Stromal cell of bone marrow (primary cell): ENCODE measurements at regions not wholly inside any gene's neighbourhood (a gene's known extent, or its start where the extent isn't known, plus 50 kb on each side); places are given as distances from the start of the nearest gene placed in this dataset.

Experiments used
- DNase-seq: peaks from one replicate; pipeline ENCODE4 v3.0.0-alpha.2; 2012; ENCODE audit warnings: low read depth

DNA sequence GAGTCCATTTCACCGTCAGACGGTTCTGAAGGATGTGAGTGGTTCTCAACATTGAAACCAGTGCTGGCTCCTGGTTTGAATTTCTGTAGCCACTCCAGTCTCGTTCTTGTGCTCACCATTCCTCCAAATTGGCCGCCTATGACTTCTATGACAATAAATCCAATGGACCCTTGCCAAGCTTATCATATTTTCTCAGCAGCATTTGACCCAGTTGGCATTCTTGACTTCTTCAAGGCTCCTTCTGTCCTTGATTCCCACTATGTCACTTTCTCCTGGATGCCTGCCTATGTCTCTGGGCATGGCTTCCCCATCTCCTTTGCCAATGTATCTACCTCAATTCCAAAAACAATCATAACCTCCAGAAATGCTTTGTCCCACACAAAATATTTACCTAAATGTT lies 756.0 kb upstream of the NRSN1 start:
- no peak for DNase-seq

DNA sequence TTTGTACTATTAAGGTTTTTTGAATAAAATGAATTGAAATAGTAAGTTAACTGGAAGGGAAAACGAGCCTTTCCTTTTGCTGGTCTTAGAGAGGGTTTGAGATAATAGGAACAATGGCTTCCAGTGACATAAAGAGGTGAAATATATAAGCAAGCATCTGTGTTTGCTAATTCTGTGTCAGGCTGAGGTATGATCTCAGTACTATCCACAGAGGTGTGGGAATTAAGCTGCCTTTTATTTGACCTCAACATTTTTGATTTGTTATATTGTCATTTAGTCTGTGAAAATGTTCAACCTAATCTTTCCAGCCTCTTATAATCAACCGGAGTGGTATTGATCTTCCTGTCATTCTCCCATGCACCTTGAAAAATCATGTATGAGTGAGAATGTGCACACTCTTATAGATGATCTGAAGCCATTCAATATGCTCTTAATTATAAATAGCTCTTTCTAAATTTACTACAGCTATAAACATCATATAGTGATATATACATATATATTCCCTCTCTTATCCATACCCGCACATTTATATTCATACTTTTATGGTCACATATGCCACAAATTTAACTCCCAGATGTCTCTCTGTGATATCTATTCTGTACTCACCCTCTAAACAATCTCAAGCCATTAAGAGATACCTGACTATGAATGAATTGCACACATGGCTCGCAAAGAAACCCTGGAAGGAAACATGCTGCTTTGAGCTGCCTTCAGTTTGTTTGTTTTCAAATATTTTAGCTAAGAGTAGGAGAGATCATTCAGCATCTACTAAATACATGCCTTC lies 754.7 kb upstream of the NRSN1 start:
- no peak for DNase-seq

DNA sequence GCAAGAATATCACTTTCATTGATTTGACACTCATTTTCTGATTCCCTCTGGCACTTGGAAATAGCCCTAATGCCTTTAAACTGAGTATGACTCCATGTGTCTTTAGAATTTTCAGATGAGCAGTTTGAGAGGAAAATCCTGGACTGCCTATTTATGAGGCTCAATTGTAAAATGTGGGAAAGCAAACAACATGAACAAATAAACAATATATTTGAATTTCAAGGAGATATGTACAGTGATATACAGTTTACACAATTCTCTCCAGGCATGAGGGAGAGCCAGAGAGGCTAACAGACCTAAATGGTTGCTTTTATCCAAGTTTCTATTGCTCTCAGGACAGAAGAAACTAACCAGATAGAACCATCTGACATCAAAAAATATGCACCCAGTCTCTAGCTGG lies 748.2 kb upstream of the NRSN1 start:
- no peak for DNase-seq

DNA sequence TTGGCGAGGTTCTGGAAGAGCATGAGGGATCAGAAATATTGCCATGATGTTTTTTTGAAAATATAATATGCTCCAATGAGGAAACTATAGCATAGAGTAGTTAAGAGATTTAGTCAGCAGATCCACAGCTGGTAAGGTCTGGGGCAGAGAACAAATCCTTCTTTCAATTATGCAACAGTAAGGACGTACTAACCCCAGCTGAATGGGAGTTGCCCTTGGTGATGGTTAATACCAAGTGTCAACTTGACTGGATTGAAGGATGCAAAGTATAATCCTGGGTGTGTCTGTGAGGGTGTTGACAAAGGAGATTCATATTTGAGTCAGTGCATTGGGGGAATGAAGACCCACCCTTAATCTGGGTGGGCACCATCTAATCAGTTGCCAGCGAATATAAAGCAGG lies 745.5 kb upstream of the NRSN1 start:
- no peak for DNase-seq

DNA sequence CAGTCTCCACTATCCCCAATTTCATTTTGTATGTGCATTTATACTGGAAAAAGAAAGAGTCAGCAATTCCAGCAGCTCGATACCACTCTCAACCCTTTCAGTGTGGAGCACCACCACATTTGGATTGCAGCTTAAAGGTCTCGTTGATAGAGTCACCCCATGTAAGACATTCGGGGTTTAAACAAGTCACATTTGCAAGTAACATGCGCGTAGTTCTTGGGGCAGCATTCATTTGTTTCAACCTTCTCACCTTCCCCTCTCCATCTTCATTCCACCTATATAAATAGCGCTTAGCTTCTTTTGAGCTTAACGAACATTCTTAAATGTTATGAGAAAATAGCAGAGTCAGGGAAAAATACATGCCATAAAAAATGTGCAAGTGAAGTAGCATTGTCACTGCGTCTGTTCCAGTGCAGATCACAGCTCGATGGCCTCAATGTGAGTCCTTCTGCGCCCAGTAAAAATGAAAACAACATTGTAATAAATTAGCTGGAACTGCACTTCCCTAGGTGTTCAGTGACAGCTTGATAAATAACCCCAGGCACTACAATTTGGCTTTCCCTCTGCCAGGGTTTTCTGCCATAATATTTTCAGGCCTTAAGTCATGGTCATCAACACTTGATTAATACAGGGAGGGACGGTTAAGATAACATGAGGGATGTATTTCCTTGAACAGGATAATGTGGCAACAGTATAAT lies 737.8 kb upstream of the NRSN1 start:
- no peak for DNase-seq

DNA sequence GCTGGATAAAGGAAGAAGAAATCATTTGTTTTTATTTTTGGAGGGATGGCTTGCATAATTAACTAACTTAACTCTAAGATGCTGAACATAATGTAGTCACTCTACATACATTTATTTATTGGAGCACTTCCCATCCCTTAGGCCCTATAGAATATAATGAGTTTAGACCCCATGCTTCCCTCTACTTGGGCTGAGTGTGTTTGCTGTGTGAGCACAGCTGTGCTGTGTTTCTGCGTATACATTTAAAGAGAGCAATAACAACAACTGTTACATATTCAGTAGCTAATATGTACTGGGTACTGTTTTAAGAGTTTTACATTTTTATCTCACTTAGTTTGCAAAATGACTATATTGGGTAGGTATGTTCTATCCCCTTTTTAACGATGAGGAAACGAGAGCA lies 736.6 kb upstream of the NRSN1 start:
- DNase-seq: no peak

DNA sequence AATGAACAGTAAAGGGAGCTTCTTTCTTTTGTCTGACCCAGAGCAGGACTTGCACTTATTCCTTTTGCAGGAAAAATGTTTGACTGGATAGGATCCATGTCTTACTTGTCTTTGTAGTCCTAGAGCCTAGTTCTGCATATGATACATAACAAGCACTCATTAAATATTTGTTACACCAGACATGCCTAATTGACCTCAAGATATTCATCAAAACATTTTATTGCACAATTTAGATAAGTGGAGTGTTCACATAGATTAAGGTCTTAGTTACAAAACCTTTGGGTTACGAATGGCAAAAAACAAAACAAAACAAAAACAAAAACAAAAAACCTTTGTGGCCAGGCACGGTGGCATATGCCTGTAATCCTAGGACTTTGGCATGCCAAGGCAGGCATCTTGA lies 735.8 kb upstream of the NRSN1 start:
- DNase-seq: no peak

DNA sequence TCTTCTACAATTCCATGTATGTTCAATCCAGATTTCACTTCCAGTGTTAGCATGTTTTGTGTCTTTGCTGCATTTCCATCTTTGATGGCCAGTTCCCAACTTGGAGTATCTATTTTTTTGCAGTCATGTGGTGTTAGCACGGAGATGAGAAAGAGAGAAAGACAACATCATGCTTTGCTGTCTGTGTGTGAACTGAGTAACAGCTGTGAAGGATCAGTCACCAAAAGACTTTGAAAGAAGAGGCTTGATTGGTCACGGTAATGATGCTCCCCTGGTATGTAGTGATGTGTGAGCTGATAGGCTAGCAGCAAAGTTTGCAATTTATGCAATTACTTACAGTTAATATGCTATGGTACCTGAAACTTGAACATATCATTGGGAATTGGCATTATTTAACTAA lies 731.3 kb upstream of the NRSN1 start:
- DNase-seq: no peak

DNA sequence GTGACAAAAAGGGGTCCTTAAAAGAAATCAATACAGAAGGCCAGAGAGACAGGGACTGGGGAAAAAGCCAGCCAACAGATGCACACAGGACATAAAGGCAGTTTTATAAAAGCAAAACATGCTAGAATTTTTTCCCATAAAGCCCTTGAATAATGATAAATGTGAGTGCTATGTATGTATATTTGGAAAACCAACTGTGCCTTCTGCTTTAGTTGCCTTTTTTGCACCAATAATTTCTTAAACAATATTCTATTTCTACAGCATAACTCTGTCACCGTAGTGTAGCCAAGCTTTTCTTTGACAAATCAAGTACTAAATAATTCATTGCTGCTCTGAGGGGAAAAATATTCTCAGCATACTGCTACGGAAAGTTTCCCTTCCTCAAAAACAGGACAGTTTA lies 730.6 kb upstream of the NRSN1 start:
- DNase-seq: no peak

DNA sequence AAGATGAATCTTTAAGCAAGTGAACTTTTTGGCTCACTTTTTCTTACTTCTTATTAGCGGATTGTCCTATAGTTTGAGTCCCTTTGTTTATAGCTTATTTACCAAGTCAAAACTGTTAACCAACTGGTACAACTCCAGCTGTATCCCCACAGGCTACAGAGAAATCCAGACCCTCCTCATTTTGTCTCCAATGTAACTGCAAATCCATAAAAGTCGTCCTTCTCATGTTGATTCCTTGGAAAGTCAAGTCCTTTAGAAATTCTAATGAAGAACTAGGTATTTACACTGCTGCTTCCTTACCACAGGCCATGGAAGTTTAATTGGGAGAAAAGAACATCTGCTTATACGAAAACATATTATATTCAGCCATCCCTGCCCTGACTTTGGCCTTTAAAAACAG lies 729.1 kb upstream of the NRSN1 start:
- no peak for DNase-seq

DNA sequence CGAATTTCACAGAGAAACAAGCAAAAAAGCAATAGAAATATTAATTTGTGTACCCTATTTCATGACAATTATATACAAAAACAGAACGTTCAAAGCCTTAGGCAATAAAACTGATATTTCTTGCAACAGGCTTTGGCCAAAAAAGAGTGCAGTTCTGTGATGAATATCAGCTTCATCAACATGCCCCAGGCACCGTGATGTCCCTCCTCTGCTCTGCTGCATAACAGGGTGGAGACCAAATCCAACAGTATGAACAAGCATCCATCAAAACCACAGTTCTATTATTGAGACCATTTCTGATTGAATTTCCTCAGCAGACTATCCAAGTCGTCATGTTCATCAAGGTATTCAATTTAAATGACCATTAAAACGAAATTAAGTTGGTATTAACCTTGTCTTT lies 722.6 kb upstream of the NRSN1 start:
- DNase-seq: no peak

DNA sequence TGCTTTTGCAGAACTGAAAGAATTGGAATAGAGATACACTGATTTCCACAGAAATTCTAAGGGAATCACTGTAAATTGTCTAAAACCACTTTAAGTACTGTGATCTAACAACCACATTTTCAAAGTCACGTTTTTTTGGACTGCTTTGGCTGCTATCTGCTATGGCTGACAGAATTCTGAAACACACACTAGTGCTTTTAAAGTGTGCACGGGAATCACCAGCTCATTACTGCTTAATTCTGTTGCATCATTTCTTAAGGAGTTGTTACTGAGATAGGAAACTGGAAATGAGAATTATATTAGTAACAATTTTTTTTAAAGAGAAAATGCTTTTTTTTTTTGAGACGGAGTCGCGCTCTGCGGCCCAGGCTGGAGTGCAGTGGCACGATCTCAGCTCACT lies 716.5 kb upstream of the NRSN1 start:
- DNase-seq: no peak

DNA sequence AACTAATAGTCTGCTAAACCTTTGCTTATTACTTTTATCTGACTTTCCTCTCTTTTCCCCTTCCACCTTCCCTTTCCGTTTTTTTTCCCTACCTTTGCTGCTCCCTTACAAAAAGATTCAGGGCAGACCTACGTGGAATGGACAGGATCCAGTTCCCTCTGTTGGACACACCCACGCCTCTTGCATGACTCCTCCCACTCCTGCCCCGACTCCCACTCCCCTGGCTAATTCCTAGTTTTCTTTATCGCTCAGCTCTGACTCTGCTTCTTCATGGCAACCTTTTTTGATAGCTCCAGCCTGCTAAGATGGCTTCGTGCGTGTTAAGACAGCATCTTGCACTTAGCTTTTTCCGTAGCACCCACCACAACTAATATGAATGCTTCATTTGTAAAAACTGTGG lies 715.6 kb upstream of the NRSN1 start:
- no peak for DNase-seq

DNA sequence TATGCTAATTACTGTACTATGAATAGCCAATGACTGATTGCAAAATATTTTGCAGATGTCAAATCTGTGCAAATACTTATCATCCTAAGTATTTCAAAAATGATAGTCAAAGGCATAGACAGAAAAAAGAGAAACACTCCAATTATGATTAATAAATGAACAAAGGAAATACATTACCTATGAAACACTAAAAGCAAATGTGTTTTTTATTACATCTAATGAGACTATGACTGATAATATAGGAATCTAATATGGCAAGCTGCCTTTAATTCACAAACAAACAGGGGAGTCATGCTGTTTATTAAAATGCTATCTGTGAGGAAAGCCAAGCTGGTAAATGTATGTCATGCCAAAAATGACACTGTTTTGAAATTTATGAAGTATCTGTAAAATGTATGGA lies 713.2 kb upstream of the NRSN1 start:
- no peak for DNase-seq

DNA sequence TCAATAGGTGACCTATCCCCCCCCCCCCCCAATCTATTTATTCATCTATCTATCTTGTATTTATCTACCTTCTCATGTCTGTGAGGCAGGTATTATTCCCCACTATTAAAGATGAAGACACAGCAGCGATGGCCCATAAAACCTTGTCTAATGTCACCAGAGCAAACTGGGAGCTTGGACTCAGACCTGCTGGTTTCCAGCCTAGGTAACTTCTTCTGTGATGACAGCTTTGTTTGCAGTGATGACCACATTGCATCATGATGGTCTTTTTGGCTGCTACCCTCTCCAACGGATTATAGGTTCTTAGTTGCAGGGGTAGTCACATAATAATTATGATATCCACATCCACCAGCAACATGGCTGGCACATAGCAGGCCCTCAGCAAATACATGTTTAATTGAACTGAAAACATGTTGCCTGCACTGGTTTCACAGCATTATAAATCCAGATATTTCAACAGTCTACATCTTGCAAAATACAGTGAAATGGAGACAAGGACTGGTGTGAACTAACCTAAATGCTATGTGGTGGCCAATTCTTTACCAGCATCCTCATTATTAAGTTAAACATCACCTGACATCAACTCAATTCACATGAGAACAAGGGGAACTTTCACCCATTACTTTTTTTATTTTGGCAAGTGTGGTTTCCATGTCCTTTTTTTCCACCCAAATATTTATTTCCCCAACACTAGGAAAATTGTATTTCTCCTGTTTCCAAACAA lies 712.5 kb upstream of the NRSN1 start:
- DNase-seq: no peak

DNA sequence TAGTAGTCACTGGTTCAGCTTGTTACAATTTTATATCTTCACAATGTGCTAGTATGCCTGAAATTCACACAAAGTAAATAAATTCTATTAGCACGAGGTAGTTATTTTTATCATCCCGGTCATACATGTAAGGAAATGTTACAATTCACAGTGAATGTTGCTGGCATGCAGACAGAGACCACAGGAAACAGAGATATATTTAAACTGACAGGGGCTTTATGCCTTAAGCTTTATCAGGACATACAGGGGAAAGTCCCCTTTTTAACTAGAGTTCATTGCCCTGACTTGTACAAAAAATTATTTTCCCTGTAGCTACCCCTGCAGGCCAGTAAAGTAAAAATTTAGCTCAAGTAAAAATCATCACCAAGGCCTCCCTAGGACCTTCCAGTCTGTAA lies 712.0 kb upstream of the NRSN1 start:
- DNase-seq: peak; percentile 39

DNA sequence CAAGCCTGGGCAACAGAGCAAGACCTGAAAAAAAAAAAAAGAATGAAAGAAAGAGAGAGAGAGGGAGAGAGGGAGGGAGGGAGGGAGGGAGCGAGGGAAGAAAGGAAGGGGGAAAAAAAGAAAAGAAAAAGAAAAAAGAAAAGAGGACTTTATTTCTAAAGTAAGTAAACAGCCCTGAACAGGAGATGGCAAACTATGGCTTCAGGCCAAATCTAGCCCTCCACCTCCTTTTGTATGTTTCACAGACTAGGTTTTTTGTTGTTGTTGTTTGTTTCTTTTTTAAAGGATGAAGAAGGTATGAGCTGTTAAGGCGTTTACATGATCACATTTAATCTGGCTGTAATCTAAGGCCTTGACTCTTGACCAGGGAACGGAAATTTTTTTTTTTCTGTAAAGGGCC lies 711.1 kb upstream of the NRSN1 start:
- DNase-seq: no peak

DNA sequence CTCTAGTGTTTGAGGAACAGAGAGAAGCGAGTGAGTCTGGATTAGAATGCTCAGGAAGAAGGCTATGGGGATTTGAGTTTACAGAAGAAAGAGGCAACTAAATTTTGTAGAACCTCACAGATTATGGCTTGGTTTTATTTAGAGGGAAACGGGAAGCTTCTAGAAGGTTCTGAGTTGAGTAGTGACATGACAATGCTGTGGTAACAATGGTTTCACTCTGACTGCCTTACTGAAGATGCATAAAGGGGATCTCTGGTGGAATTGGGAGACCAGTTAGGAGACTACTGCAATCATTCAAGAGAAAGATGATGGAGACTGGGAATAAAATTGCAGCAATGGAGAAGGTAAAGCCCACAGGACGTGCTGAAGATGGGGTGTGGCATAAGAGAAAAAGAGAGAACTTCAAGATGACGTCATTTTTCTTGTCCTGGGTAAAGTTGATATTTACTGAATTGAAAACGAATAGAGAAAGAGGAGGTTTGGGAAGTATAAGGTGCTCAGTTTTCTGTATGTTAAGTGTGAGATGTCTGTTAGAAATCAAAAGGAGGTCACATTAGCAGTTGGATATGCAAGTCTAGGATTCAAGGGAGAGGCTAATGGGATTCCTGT lies 710.1 kb upstream of the NRSN1 start:
- DNase-seq: no peak

DNA sequence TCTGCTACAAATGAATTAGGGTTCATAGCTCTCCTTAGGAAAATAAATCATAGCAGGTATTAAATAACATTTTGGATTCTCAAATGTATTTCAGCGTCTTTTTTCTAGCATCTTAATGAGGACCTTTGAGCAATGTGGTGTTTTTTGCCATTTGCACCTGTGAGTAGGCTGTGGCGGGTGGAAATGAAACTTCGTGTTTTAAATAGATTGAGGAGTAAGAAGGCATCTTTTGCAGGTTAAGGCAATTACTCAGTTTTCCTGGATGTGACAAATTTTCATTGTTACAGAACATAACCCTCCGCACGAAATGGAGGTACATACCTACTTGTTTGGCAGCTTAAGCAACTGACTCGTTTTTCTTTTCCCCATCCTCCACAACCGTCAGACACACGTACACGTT lies 708.9 kb upstream of the NRSN1 start:
- no peak for DNase-seq

DNA sequence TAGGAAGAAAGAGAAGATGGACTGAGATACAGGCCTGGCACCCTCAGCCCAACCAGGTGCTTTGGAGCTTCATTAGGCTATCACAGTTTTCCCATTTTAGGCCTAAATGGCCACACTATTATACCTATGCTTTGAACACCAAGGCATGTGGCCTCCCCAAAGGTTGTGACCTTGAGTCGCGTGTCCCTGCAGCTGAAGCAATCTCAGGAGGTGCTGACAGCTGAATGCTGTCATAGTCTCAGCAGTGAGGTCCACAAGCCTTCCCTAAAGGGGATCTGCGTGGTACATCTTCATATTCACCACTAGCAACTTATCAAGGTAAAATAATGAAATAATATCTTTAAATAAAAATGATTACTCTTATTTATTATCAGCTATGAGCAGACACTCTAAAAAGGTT lies 707.9 kb upstream of the NRSN1 start:
- no peak for DNase-seq

DNA sequence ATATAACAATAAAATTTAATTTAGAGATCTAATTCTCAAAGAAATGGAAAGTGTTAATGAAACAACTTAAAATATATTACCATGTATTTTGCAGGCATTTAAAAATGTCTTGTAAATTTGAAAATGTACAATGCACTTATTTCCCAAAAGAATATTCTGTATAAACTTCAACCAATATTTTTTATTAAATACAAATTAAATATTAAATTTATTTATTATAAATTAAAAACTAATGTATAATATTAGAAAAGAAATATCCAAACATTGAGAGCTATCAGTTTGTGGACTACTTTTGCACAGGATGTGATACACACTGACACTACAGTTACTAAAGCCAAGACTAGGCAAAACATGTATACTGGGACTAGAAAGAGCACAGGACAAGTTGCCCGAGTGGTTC lies 707.0 kb upstream of the NRSN1 start:
- no peak for DNase-seq

DNA sequence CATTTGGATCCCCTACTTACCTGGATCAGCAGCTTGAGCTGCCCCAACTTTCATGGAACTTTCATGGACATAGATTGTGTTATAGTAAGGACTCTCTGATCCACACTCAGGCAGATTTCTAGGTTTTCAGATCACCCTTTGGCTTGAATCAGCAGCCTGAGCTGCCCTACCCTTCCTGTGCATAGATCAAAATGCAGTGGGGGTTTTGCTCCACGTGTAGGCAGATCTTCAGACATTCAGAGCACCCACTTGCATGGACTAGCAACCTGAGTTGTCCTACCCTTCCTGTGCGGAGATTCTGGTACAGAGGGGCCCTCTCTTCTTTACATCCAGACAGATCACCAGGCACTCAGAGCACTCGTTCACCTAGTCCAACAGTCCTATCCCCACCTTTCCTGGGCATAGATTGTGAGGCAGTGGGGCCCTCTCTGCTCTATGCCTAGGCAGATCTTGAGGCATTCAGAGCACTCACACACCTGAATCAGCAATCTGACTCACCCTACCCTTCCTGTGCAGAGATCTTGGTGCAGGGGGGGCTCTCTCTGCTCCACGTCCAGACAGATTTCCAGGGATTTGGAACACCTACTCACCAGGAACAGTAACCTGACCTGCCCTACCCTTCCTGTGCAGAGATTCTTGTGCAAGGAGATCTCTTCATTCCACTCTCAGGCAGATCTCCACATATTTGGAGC lies 705.2 kb upstream of the NRSN1 start:
- DNase-seq: no peak
